Adrenal gland (tissue), 5 donors: ENCODE measurements at regions not wholly inside any gene's neighbourhood (a gene's known extent, or its start where the extent isn't known, plus 50 kb on each side); places are given as distances from the start of the nearest gene placed in this dataset.
A peak's percentile ranks its signal among the peaks of the same experiment; 100 is the strongest.

Source experiments
- CTCF ChIP-seq, 6 experiments: fragments of 450-650 bp in 4 of 6; fragments of 200-600 bp in 2 of 6; sonication (generic) in 1 of 6; IDR thresholded peaks; 1 replicate in 5 of 6; 2 replicates in 1 of 6; pipeline versions ENCODE4 v1.5.1 to v1.8.0; 2016 to 2021; ENCODE audit warnings: antibody characterized with exemption in 6 of 6, mild to moderate bottlenecking in 2 of 6, moderate library complexity in 1 of 6
- POLR2A ChIP-seq, 2 donors: fragments of 450-650 bp; IDR thresholded peaks; one replicate each; pipeline ENCODE4 v1.6.1; 2017; ENCODE audit warnings: antibody characterized with exemption in 2 of 2, mild to moderate bottlenecking in 2 of 2, moderate library complexity in 1 of 2
- donor health status: DM: no; HTN: no; CAD: no.

GRCh38 chr14:38016497-38016896 lies 191.2 kb upstream of the SSTR1 start:
- TF ChIP-seq CTCF (IDR thresholded peaks at IDR 0.05) = peak in 2 of 6 experiments; percentile 13 to 18
- no peak for TF ChIP-seq POLR2A (IDR thresholded peaks at IDR 0.05)
